IMR-90 (cell line): ENCODE measurements at regions not wholly inside any gene's neighbourhood (a gene's known extent, or its start where the extent isn't known, plus 50 kb on each side); places are given as distances from the start of the nearest gene placed in this dataset.

ENCODE experiments used
- ATAC-seq: fragments of 200-7000 bp; cut with Tn5 transposase; 2 replicates; pipeline ENCODE4 v1.9.1; 2020; ENCODE audit warnings: low read depth, mild to moderate bottlenecking, moderate library complexity
- BruUV-seq: library from RNA; stranded (reverse); fragments of 400-500 nt; replicated peaks from 2 replicates; lab custom pipeline; 2021; lab: Mats Ljungman, UMichigan
- CTCF ChIA-PET: fragments of 300-600 bp; formaldehyde crosslinking; extraction: SDS; loops from one replicate; lab custom pipeline; 2021; ENCODE audit warnings: antibody characterized with exemption; lab: Yijun Ruan, JAX
- POLR2A ChIA-PET: fragments of 300-600 bp; sonication (Branson Sonifier 250); formaldehyde crosslinking; loops from one replicate; lab custom pipeline; 2022; ENCODE audit warnings: antibody characterized with exemption; ENCODE audit not compliant: unreplicated experiment; lab: Charles Lee
- DNase-seq: peaks from one replicate; pipeline ENCODE4 v3.0.0; 2013
- H2AFZ ChIP-seq: replicated peaks from 2 replicates; pipeline ENCODE3; 2013; ENCODE audit warnings: low read length, mild to moderate bottlenecking; ENCODE audit not compliant: poor library complexity
- H2AK5ac ChIP-seq: 2 replicates; pipeline ENCODE4 v1.6.1; 2013; ENCODE audit warnings: low read depth, low read length, inconsistent platforms
- H2AK9ac ChIP-seq: replicated peaks from 2 replicates; pipeline ENCODE3; 2013; ENCODE audit warnings: mild to moderate bottlenecking, low read depth, low read length, moderate library complexity; ENCODE audit not compliant: poor library complexity
- H2BK120ac ChIP-seq: 2 replicates; pipeline ENCODE4 v1.6.1; 2013; ENCODE audit warnings: low read depth, low read length, inconsistent platforms
- H2BK15ac ChIP-seq: 3 replicates; pipeline ENCODE4 v1.6.1; 2013; ENCODE audit warnings: low read depth, low read length, inconsistent platforms
- H2BK20ac ChIP-seq: 2 replicates; pipeline ENCODE4 v1.6.1; 2013; ENCODE audit warnings: low read depth, mild to moderate bottlenecking, inconsistent platforms, low read length, moderate library complexity
- H2BK5ac ChIP-seq: 2 replicates; pipeline ENCODE4 v1.6.1; 2013; ENCODE audit warnings: mild to moderate bottlenecking, low read depth, low read length, inconsistent platforms; ENCODE audit not compliant: poor library complexity, severe bottlenecking
- H3K14ac ChIP-seq: replicated peaks from 2 replicates; pipeline ENCODE4 v1.6.1; 2013; ENCODE audit warnings: low read depth, low read length, inconsistent platforms
- H3K18ac ChIP-seq: 2 replicates; pipeline ENCODE4 v1.6.1; 2013; ENCODE audit warnings: low read depth, low read length, control low read depth
- H3K23ac ChIP-seq: 2 replicates; pipeline ENCODE4 v1.6.1; 2013; ENCODE audit warnings: low read depth, low read length, inconsistent platforms
- H3K27ac ChIP-seq: 2 replicates; pipeline ENCODE4 v1.5.1; 2013; ENCODE audit warnings: mild to moderate bottlenecking, control low read depth, low read length; ENCODE audit not compliant: insufficient read depth
- H3K27me3 ChIP-seq: 2 replicates; pipeline ENCODE4 v1.6.1; 2013; ENCODE audit warnings: low read length; ENCODE audit not compliant: control insufficient read depth, insufficient read depth
- H3K36me3 ChIP-seq: 2 replicates; pipeline ENCODE4 v1.6.1; 2013; ENCODE audit warnings: low read length, mixed read lengths; ENCODE audit not compliant: control insufficient read depth, insufficient read depth
- H3K4ac ChIP-seq: 2 replicates; pipeline ENCODE4 v1.6.1; 2013; ENCODE audit warnings: low read depth, low read length, inconsistent platforms
- H3K4me1 ChIP-seq: 2 replicates; pipeline ENCODE4 v1.6.1; 2013; ENCODE audit warnings: low read length, mixed read lengths; ENCODE audit not compliant: control insufficient read depth, insufficient read depth
- H3K4me2 ChIP-seq: 2 replicates; pipeline ENCODE4 v1.6.1; 2013; ENCODE audit warnings: low read depth, mild to moderate bottlenecking, control low read depth, low read length, moderate library complexity
- H3K4me3 ChIP-seq: 2 replicates; pipeline ENCODE4 v1.5.1; 2013; ENCODE audit warnings: low read depth, mild to moderate bottlenecking, control low read depth, low read length, moderate library complexity; ENCODE audit not compliant: insufficient read depth
- H3K56ac ChIP-seq: 2 replicates; pipeline ENCODE4 v1.6.1; 2013; ENCODE audit warnings: low read length, inconsistent platforms; ENCODE audit not compliant: insufficient read depth; ENCODE audit errors: extremely low read depth
- H3K79me1 ChIP-seq, 2 experiments: 2 replicates each; pipeline ENCODE4 v1.6.1; 2013; ENCODE audit warnings: low read length in 2 of 2, inconsistent platforms in 1 of 2, low read depth in 1 of 2
- H3K9ac ChIP-seq: 2 replicates; pipeline ENCODE4 v1.6.1; 2013; ENCODE audit warnings: low read depth, low read length, control low read depth
- H3K9me1 ChIP-seq: 2 replicates; pipeline ENCODE4 v1.6.1; 2013; ENCODE audit warnings: low read length, inconsistent platforms; ENCODE audit not compliant: insufficient read depth
- H3K9me3 ChIP-seq: 2 replicates; pipeline ENCODE4 v1.6.1; 2013; ENCODE audit warnings: low read length; ENCODE audit not compliant: control insufficient read depth, insufficient read depth
- H4K20me1 ChIP-seq: 2 replicates; pipeline ENCODE4 v1.6.1; 2013; ENCODE audit warnings: low read length, inconsistent platforms; ENCODE audit not compliant: insufficient read depth
- H4K5ac ChIP-seq: 2 replicates; pipeline ENCODE4 v1.6.1; 2013; ENCODE audit warnings: mild to moderate bottlenecking, low read depth, low read length, control low read depth
- H4K8ac ChIP-seq, 2 experiments: 2 replicates each; pipeline ENCODE4 v1.6.1; 2013; ENCODE audit warnings: low read depth in 2 of 2, low read length in 2 of 2, control low read depth in 1 of 2, inconsistent platforms in 1 of 2
- H4K91ac ChIP-seq: 2 replicates; pipeline ENCODE4 v1.6.1; 2013; ENCODE audit warnings: low read depth, low read length, inconsistent platforms; ENCODE audit not compliant: insufficient read depth
- BHLHE40 ChIP-seq: fragments of 150-350 bp; IDR thresholded peaks from 2 replicates; pipeline ENCODE4 v1.6.1; 2016; ENCODE audit warnings: mild to moderate bottlenecking, low read depth, low read length
- CEBPB ChIP-seq: IDR thresholded peaks from 2 replicates; pipeline ENCODE4 v1.6.1; 2012; ENCODE audit warnings: low read depth, low read length, improper control_type of control experiment
- CHD1 ChIP-seq: IDR thresholded peaks from 2 replicates; pipeline ENCODE4 v1.6.1; 2012; ENCODE audit warnings: low read depth, low read length, improper control_type of control experiment
- CTCF ChIP-seq: conservative IDR thresholded peaks from 2 replicates; pipeline ENCODE4 v1.5.1; 2012; ENCODE audit warnings: mild to moderate bottlenecking, low read depth, low read length, improper control_type of control experiment
- ELK1 ChIP-seq: fragments of 150-350 bp; IDR thresholded peaks from 2 replicates; pipeline ENCODE4 v1.6.1; 2016; ENCODE audit warnings: low read depth, mild to moderate bottlenecking, low read length, moderate library complexity, borderline replicate concordance
- MAFK ChIP-seq: IDR thresholded peaks from 2 replicates; pipeline ENCODE4 v1.6.1; 2012; ENCODE audit warnings: low read depth, low read length, improper control_type of control experiment
- MAZ ChIP-seq: IDR thresholded peaks from 2 replicates; pipeline ENCODE4 v1.6.1; 2012; ENCODE audit warnings: low read depth, mild to moderate bottlenecking, low read length, improper control_type of control experiment, moderate library complexity, borderline replicate concordance
- MXI1 ChIP-seq: IDR thresholded peaks from 2 replicates; pipeline ENCODE4 v1.6.1; 2012; ENCODE audit warnings: low read depth, mild to moderate bottlenecking, low read length, moderate library complexity, borderline replicate concordance
- NFE2L2 ChIP-seq: fragments of 150-350 bp; IDR thresholded peaks from 2 replicates; pipeline ENCODE4 v1.6.1; 2016; ENCODE audit warnings: low read depth, mild to moderate bottlenecking, low read length
- POLR2A ChIP-seq: IDR thresholded peaks from 2 replicates; pipeline ENCODE4 v1.6.1; 2012; ENCODE audit warnings: mild to moderate bottlenecking, low read depth, low read length
- RAD21 ChIP-seq: IDR thresholded peaks from 2 replicates; pipeline ENCODE4 v1.6.1; 2012; ENCODE audit warnings: low read length, improper control_type of control experiment
- RCOR1 ChIP-seq: IDR thresholded peaks from 2 replicates; pipeline ENCODE4 v1.6.1; 2012; ENCODE audit warnings: mild to moderate bottlenecking, low read length, improper control_type of control experiment; ENCODE audit not compliant: insufficient replicate concordance
- SMC3 ChIP-seq: fragments of 150-350 bp; IDR thresholded peaks from 2 replicates; pipeline ENCODE4 v1.6.1; 2016; ENCODE audit warnings: low read depth, mild to moderate bottlenecking, antibody characterized with exemption, low read length, moderate library complexity
- WGBS, 2 experiments: methylation state at CpG; one replicate each; pipeline versions ENCODE4 v1.1.5 to v1.1.7; 2013; ENCODE audit warnings: missing lambda C conversion rate in 2 of 2; ENCODE audit not compliant: insufficient read length in 1 of 2; ENCODE audit errors: extremely low coverage in 2 of 2; 5-methylcytosine and 5-hydroxymethylcytosine counted together
- dilution Hi-C: fragments of 300-500 bp; cut with HindIII; formaldehyde crosslinking; loops from one replicate; pipeline ENCODE4 v1.14.3; 2018; ENCODE audit warnings: low sequenced_read_pairs; ENCODE audit not compliant: unreplicated experiment
- in situ Hi-C: fragments of 300-500 bp; cut with MboI; formaldehyde crosslinking; loops from 3 replicates; pipeline ENCODE4 v1.14.3; 2019; ENCODE audit warnings: low sequenced_read_pairs, inconsistent platforms, mixed read lengths
- intact Hi-C: fragments of 100-400 bp; cut with micrococcal nuclease; formaldehyde crosslinking; loops from 2 replicates; pipeline ENCODE4 v1.10.0; 2022
- TF ChIP-seq, protein P1 (sequence below): fragments of 150-350 bp; IDR thresholded peaks from 2 replicates; pipeline ENCODE4 v1.6.1; 2017; ENCODE audit warnings: mild to moderate bottlenecking, antibody characterized with exemption, low read length, low read depth

DNA sequence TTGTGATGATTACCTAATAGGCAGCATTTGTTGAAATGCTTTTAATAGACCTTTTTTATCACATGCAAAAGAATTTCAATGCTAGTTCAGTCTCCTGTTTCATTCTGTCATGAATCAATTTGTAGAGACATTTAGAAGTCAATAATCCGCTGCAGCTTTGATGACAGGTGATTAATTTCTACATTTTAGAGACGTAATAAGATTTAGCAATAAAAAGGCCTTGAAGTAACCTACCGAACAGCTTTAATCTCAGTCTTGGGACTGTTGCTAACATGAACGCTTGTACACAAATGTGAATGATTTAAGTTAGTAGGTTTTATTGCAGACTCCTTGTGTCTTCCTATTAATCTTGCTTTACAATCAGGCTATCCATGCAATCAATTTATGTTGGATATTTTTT is 186.5 kb downstream of the MZT1 start:
- ChIA-PET POLR2A (no interaction called here), CTCF (interaction anchor here (0.7 kb wide), 1 partner anchor 164 kb away, joined by 3 read pairs; no protein-coding TSS in a partner anchor)
- Histone ChIP-seq H3K4me2 (no peak overlapping the region), H2BK15ac (no peak overlapping the region), H3K36me3 (no peaks in the 10 kb centered on the region), H2AK9ac (no peak overlapping the region), H3K23ac (no peak overlapping the region), H3K9ac (no peak overlapping the region), H4K20me1 (no peaks in the 10 kb centered on the region), H2AFZ (no peak overlapping the region), H4K5ac (no peak overlapping the region), H3K4me3 (no peak overlapping the region), H2BK5ac (no peak overlapping the region), H3K14ac (no peak overlapping the region), H3K18ac (no peak overlapping the region), H2BK20ac (no peak overlapping the region), H3K79me1 (no peaks in the 10 kb centered on the region), H3K9me1 (no peaks in the 10 kb centered on the region), H3K56ac (no peak overlapping the region), H2BK120ac (no peak overlapping the region), H3K4ac (no peak overlapping the region), H3K9me3 (no peaks in the 10 kb centered on the region), H4K8ac (no peak overlapping the region), H3K27me3 (no peaks in the 10 kb centered on the region), H2AK5ac (no peak overlapping the region), H3K4me1 (no peaks in the 10 kb centered on the region), H4K91ac (no peak overlapping the region), H3K27ac (no peak overlapping the region)
- dilution Hi-C loops = no loop called here
- DNase-seq (no peak), ATAC-seq (no peak)
- intact Hi-C loops = no loop called here
- in situ Hi-C loops = no loop called here
- TF ChIP-seq MAZ = no peak
- no peak for TF ChIP-seq CEBPB
- TF ChIP-seq SMC3 = no peak
- TF ChIP-seq ELK1 = no peak
- TF ChIP-seq NFE2L2 = no peak
- TF ChIP-seq RAD21 = no peak
- TF ChIP-seq MXI1 = no peak
- TF ChIP-seq, protein P1, sequence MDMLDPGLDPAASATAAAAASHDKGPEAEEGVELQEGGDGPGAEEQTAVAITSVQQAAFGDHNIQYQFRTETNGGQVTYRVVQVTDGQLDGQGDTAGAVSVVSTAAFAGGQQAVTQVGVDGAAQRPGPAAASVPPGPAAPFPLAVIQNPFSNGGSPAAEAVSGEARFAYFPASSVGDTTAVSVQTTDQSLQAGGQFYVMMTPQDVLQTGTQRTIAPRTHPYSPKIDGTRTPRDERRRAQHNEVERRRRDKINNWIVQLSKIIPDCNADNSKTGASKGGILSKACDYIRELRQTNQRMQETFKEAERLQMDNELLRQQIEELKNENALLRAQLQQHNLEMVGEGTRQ = no peak
- TF ChIP-seq CHD1 = no peak
- TF ChIP-seq RCOR1 = no peak
- TF ChIP-seq CTCF = no peak
- TF ChIP-seq POLR2A = no peak
- no peak for TF ChIP-seq MAFK
- no peak for TF ChIP-seq BHLHE40
- no CpG with 5 or more reads among the region's 4 CpGs for WGBS, 2 experiments
- no TSS peak for BruUV-seq
